ENCODE measurements at regions not wholly inside any gene's neighbourhood (a gene's known extent, or its start where the extent isn't known, plus 50 kb on each side); places are given as distances from the start of the nearest gene placed in this dataset.
A peak's percentile ranks its signal among the peaks of the same experiment; 100 is the strongest.

- DNase-seq, result peak; percentile 18
Measured at GRCh38 chr14:51780741-51781140, 79.7 kb upstream of the GNG2 start.

- no peak for DNase-seq
Measured at GRCh38 chr14:51781381-51781780, 79.0 kb upstream of the GNG2 start.

DNA sequence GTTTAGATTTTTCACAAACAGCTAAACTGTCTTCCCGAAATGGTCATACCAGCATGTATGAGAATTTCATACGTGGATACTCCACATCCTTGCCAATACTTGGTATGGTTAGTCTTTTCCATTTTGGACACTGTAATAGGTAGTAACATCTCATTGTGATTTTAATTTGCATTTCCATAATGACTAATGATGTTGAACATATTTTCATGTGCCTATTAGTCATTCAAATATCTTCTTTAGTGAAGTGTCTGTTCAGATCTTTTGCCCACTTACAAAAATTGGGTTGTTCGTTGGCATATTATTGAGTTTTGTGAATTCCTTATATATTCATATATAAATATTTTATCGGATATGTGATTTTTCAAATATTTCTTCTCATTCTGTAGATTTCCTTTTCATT is 78.0 kb upstream of the GNG2 start:
- no peak for DNase-seq

- DNase-seq, result no peak
Measured at GRCh38 chr14:51783765-51784164, 76.6 kb upstream of the GNG2 start.

DNA sequence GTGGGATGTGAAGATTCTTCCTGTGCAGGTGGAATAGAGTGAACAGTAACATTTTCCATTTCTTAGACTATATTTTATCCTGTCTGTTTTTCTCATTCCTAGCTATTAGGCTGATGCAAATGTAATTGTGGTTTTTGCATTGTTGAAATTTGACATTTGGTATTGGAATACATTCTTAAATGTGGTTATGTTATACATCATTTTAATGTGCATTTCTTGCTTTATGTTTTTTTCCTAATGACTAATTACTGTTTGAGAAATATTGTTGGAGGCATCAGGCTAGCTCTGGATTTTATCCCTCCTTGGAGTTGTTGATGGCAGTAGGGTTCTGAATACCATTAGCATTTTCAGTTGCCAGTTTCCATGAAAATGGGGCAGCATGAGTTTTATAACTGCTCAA is 75.9 kb upstream of the GNG2 start:
- no peak for DNase-seq

DNA sequence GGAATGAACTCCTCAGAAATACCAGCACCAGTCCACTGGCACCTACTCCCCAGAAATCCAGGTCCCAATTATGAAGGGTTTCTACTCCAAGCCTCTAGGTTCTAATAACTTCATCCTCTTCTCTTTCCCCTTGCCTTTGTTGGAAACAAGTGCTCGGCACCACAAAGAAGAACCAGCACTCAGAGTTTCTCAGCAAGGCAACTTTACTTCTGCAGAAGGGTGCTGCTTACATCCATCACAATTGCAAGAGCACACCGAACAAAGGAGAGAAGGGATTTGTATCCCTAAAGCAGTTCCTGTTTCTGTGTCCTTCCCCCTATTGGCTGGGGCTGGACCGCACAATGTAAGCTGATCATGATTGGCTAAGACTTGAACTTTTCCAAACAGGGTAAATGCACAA is 74.2 kb upstream of the GNG2 start:
- no peak for DNase-seq

DNA sequence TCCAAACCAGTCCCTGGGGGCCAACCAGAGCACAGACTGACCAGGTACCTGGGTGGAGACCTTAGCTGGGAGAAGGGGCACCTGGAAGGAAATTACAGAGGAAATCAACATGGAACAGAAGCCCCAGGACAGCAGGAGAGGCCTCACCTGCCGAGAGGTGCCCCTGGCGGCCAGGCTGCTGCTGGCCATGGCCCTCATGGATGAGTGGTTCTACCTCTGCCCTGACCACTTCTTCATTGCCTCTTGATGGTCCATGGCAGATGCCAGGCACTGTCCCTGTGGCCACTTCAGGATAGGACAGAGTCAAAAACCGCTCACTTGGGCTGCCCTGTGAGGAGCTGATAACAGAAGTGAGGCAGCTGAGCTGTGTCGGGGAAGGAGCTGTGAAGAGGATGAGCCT is 73.1 kb upstream of the GNG2 start:
- DNase-seq, result no peak

- no peak for DNase-seq
Measured at GRCh38 chr14:51789114-51789513, 71.3 kb upstream of the GNG2 start.

DNA sequence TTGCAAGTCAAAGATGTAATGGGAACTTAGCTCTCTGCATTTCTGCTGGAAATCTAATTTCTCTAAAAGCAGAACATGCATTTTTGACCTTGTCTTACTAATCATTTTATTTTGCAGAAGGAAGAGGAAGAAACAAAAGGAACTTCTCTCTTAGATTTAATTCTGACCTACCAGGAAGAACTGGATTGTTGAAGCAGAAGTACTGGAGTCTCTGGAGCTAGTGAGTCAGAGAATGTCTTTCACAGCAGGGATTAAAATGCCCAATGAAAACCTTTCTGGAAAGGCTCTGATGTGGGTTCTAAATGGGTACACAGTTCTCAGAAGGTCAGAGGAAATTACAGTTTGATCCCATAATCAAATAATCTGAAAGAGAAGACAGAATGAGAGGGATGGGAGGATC is 70.8 kb upstream of the GNG2 start:
- DNase-seq, result no peak

DNA sequence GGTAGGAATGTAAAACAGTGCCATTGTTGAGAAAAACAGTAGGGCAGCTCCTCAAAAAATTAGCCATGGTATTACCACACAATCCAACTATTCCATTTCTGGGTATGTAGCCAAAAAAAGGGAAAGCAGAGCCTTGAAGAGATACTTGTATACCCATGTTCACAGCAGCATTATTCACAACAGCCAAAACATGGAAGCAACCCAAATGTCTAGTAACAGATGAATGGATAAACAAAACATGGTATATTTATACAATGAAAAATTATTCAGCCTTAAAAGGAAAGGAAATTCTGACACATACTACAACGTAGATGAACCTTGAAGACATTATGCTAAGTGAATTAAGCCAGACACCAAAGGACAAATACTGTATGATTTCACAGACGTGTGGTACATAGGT is 67.6 kb upstream of the GNG2 start:
- DNase-seq, result no peak

- no peak for DNase-seq
Measured at GRCh38 chr14:51805541-51805940, 54.9 kb upstream of the GNG2 start.

DNA sequence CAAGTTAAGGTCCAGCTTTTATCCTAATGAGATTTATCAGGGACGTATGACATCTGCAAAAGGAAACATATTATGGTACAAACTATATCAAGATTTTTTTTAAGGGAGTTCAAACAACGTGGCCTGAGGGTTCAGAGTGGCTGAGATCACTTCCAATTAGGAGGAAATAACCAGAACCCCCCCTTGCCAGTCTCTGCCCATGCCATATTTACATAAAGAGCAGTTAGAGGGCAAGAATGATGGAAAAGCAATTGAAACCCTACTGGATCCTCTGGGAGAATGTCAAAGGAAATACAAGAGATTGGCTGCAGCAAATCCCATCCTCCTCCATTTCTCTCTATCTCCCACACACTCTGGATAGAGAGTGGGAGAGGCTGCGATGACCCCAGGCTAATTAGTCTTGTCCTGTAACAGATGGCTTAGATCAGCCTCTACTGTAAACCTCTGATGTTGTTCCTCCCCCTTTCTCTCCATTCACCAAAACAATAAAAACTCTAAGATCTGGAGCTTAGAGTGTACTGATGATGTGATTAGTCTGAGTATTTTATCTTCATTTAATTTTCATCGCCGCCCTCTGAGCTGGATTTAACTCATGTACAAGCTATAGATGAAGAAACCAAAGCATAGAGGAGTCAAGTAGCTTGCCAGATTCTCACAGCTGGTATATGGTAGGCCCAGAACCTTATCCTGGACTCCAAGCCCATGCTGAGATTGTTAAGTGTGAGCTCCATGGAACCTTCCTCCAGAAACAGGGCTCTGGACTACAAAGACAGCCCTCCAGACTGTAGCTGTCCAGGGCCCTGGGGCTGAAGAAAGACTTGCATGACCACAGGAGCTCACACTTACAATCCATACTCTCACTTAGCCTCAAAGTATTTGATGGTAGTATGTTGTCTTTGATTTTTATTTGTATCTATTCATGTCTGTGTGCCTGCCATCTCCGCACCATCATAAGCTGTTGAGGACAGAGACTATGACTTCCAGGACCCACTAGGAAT is 54.1 kb upstream of the GNG2 start:
- DNase-seq, result no peak

DNA sequence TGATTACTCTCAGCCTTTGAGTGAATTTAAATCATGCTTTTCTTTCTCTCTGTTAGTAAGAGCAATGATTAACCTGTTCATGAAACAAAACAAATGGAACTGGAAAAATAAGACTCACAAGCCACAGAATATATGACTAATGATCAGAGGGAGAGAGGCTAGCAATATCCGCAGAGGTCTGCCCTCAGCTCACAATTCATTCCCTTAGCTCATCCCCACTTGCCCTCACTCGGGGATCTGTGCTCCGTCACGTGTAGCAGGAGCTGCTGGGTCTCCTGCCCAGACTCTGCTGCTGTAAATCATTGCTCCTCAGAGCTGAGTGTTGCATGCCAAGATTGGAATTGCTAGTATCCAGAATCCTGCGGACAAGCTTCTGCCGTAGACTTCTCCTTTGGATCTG is 53.1 kb upstream of the GNG2 start:
- no peak for DNase-seq
